ENCODE measurements at regions not wholly inside any gene's neighbourhood (a gene's known extent, or its start where the extent isn't known, plus 50 kb on each side); places are given as distances from the start of the nearest gene placed in this dataset.
A peak's percentile ranks its signal among the peaks of the same experiment; 100 is the strongest.
"Not testable (repeated sequence)": the region's sequence is repeated elsewhere in the genome, so short reads cannot be mapped to it uniquely, and the experiment has no call there.

GRCh38 chr5:1748271-1748670 is 51.4 kb downstream of the MRPL36 start:
- DNase-seq = no peak

- DNase-seq = no peak
Measured at GRCh38 chr5:1747803-1748085, 51.9 kb downstream of the MRPL36 start.

DNA sequence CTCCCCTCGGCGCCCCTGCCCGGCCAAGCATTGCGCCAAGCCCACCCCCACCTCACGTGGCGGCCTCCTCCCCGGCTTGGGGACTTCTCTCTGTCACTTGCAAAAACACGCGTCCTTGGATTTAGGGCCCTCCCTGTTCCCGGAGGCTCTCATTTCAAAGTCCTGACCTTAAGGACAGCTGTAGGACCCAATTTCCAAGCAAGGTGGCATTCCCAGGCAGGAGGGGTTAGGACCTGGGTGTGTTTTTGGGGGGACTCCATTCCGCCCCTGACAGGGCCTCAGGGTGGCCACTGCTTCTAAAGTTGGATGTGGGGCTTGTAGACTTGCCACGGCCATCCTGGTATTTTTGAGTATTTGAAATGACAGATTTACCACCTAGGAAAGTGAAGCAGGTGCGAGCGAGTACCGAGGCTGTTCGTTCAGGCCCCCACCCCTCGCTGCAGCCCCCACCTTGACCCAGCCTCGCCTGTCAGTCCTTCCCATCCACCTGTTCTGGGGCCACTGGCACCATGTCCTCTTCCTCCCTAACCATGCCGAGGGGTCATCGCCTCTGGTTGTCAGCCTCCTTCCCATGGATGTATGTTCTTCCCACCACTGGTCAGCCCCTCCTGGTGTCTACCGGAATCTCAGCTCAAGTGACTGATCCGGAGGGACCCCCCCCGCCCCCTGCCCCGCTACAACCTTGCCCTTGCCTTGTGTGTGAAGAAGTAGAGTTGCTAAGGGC is 52.4 kb downstream of the MRPL36 start:
- no peak for DNase-seq

DNA sequence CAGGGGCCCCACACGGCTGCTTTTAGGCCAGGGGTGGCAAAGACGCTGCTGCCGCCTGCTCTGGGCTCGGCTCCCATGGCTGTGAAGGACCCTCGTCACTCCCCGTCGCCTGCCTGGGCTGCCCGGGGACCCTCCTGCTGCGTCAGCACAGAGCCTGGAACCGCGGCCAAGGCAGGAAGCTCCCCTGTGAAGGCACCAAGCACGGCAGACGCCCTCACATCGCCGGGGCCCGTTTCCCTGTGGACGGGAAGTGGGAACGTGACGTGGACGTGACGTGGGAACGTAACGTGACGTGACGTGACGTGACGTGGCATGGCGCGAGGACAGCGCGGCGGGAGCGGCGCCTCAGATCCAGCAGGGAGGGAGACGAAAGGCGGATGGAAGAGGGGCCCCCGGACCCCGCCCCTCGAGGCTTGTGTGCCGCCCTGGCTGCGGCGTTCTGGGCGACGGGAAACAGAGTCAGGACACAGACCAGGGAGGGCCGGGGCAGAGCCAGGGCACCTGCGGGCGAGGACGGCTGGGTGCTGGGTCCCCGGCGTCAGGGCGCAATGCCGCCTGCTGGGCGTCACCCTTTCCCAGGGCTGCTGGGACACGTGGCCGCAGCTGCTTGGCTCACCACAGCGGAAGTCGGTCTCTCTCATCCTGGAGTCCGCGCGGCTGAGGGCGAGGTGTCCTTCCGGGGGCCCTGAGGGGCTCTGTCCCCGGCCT is 53.1 kb downstream of the MRPL36 start:
- no peak for DNase-seq

- DNase-seq = no peak
Measured at GRCh38 chr5:1745796-1746370, 53.8 kb downstream of the MRPL36 start.

DNA sequence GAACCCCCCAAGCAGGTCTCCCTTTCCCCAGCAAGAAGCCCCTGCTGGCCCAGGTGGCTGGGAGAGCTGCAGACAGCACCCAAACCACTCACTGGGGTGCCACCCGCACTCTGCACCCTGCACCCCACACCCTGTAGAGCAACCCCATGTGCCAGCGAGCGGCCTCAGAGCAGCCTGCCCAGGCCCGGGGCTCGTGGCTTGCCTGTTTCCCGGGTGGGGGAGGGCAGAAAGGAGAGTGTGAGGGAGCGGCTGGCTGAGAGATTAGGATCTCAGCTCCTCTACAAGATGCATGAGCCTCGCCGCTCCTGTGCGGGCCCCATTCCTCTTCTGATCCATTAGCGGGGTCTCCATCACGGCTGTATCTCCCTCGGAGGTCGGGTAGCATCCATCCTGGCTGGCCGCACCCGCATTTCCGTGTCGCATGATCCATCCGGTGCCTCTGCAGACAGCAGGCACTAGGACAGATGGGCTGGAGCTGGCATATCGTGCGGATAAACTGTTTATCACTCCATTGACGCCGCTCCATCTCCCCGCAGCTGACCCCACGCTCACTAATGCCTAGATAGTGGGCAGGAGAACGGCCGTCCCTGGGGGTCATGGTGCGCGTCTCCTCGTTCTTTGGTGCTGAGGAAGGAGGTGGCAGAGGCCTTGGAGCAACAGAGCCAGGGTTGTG is 54.4 kb downstream of the MRPL36 start:
- DNase-seq = no peak

GRCh38 chr5:1744393-1745122 is 55.1 kb downstream of the MRPL36 start:
- DNase-seq = no peak

- DNase-seq = no peak
Measured at GRCh38 chr5:1743769-1744085, 55.9 kb downstream of the MRPL36 start.

- no peak for DNase-seq
Measured at GRCh38 chr5:1743061-1743768, 56.4 kb downstream of the MRPL36 start.

DNA sequence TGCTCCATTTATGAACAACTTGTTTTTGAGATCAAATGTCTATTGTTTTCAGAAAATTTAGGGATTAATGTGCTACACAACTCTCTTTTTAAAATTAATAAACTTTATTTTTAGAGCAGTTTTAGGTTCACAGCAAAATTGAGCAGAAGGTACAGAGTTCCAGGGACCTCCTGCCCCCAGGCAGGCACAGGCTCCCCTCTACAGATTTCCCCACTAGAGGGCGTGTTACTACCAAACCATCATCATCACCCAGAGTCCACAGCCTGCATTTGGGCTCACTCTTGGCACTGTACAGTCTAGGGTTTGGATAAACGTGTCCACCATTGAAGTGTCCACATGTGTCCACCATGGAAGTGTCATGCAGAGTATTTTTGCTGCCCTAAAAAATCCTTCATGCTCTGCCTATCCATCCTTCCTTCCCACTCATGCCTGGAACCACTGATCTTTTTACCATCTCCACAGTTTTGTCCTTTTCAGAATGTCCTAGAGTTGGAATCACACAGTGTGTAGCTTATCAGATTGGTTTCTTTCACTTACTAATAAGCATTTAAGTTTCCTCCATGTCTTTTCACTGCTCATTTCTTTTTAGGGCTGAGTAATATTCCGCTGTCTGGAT is 61.7 kb downstream of the MRPL36 start:
- peak in 1 of 2 donors; percentile 57 for DNase-seq

DNA sequence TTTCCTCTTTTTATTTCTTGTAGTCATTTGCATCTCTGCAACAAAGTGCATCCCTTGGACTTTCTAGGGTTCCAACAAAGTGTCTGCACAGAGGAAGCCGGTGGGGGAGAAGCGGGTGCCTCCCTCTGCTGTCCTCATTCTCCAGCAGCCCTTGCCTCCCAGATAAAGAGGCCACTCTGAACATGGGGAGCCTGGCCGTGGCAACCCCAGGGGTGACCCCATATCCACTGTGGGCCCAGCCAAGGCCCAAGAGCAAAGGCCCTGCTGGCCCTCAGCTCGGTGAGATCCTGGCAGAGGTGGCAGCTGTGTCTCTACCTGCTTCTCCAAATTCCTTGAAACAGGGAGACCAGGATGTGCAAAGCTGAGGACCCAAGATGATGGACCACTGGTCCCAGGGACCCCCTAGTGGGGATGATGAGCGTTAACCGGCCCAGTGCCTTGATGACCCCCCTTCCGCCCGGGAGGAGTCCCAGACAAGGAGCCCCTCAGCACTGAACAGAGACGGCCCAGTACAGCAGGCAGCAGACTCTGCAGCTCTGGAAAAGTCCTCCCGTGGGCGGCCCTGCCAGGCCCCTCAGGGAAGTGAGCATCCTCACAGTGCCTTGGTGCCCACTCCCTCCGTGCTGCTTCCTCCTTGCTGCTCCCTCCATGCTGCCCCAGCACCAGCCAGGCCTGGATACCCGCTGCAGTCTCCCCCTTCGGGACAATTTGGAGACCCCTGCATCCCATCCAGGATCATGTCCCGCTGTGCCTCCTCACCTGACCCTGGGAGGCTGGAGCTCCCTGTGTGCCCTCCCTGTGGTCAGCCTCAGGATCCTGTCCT is 62.5 kb downstream of the MRPL36 start:
- no peak for DNase-seq

DNA sequence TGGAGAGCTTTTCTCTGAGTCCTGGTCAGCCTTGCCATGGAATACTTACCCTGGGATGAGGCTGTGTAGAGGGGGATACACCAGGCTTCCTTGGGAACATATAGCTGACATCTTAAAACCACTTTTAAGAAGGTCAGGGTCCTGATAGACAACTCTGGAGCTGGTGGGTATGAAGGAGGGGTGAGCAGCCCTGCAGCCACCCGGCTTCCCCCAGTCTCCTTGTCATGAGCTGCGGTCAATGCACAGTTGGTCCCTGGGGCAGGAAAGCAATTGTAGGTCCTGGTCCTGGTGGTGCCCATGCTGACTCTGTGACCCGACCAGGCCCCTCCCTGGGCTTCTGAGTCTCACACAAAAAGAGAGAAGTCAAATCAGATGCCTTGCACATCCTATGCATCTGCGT is 63.6 kb downstream of the MRPL36 start:
- no peak for DNase-seq

DNA sequence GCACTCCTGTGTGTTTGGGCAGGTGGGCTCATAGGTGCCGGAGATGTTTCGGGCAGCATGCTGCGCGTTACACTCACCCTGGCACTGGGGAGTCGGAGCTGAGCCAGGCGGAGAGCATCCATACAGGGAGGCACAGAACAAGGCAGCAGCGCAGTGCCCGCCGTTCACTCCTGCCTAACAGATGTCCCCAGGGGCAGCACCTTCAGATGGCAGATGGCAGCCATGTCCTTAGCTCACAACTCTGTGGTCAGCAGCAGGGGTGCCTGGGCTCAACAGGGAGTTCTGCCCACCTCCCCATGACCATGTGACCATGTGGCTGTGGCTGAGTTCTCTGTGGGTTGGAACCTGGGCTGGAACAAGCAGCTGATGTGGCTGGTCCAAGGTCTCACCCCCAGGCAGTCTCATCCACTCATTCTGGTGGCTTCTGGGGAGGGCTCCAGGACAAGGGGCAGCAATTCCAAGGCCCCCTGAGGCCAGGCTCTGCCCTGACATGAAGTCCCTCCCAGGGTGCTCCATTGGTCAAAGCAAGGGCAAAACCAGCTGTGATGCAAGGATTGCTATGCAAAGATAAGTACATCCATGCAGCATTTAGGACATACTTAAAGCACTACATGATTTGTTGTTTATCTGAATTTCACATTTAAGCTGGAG is 64.2 kb downstream of the MRPL36 start:
- no peak for DNase-seq

GRCh38 chr5:1734908-1735289 is 64.7 kb downstream of the MRPL36 start:
- no peak for DNase-seq

DNA sequence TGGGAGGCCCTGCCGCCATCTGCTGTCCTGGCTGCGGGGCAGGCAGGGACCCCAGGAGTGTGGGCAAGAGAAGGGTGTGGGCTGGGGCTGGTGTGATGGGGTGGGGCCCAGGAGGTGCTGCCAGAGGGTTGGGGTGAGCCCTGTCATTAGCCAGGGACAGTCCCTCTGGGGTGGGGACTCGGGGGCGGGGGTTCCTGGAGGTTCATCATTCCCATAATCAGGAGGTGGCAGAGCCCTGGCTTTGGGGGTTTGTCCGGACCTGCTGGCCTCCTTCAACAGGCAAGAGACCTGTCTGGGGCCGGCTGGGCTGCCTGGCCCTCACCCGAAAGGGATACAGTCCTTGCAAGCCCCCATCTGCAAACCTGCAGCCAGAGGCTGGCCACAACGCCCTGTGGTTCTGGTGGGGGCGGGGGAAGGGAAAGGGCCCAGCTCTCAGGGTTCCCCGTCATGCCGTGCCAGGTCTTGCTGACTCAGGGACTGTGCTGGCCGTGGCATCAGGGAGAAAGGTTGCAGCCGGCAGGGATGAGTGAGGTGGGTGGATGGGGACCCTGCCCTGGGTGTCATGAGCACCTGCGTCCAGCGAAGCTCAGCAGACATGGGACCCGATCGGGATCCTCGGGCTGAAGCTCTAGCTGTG is 65.2 kb downstream of the MRPL36 start:
- no peak for DNase-seq

DNA sequence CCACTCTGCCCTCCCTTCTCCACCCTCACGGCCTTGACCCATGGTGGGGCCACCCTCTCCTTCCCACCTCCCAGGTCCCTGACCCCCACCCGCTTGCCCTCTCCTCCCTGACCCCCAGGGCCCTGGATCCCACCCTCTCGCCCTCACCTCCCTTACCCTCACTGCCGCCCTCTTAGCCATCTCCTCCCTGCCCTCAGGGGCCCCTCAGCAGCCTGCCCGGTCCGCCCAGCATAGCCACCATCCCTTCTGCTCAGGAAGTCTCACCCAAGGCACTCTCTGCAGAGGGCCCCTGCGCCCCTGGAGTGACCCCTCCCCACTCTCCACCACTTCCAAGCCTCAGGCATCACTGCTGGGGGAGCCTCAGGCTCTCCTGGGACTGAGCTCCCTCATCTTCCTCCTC is 66.3 kb downstream of the MRPL36 start:
- no peak for DNase-seq

GRCh38 chr5:1732945-1733344 is 66.7 kb downstream of the MRPL36 start:
- DNase-seq = no peak

GRCh38 chr5:1732238-1732941 is 67.2 kb downstream of the MRPL36 start:
- no peak for DNase-seq

DNA sequence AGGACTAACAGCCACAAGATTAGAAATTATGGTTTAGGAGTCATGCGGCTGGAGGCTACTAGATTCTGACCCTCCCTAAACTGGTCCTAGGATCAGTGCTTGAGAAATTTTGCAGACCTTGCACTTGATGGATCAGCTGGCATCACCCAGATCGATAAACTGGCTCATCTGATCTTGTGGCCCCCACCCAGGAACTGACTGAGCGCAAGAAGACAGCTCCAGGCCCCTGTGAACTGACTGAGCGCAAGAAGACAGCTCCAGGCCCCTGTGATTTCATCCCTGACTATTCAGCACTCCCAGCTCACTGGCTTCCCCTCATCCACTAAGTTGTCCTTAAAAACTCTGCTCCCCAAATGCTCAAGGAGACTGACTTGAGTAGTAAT is 67.8 kb downstream of the MRPL36 start:
- not testable (repeated sequence) for DNase-seq

Data from CD4-positive, alpha-beta T cell treated with Interleukin-1 beta for 1 hour (primary cell).